ENCODE measurements at regions not wholly inside any gene's neighbourhood (a gene's known extent, or its start where the extent isn't known, plus 50 kb on each side); places are given as distances from the start of the nearest gene placed in this dataset.

GRCh38 chr5:167280111-167280510 is 1011.3 kb upstream of the WWC1 start:
- Histone ChIP-seq H4K20me1 (ENCODE audit: control insufficient read depth, insufficient read depth) (no peaks in the 10 kb centered on the region), H3K4me1 (ENCODE audit: control insufficient read depth, insufficient read depth, low read length) (no peaks in the 10 kb centered on the region), H3K9ac (ENCODE audit: control insufficient read depth, insufficient read depth, low read length) (no peak overlapping the region), H3K27ac (ENCODE audit: control insufficient read depth, insufficient read depth) (no peak overlapping the region), H2AFZ (ENCODE audit: control insufficient read depth, low read depth, low read length) (no peak overlapping the region), H3K27me3 (replicated peaks in 1 of 2; ENCODE audit: control insufficient read depth in 2 of 2, insufficient read depth in 2 of 2, low read length in 1 of 2) (no peaks in the 10 kb centered on the region), H3K9me3 (replicated peaks; ENCODE audit: control insufficient read depth, insufficient read depth, low read length) (no peaks in the 10 kb centered on the region), H3K4me3 (no peak overlapping the region), H3K36me3 (ENCODE audit: control insufficient read depth in 2 of 2, insufficient read depth in 2 of 2, low read length in 1 of 2) (no peaks in the 10 kb centered on the region), H3K4me2 (ENCODE audit: control insufficient read depth, insufficient read depth) (no peak overlapping the region), H3K79me2 (ENCODE audit: control insufficient read depth, insufficient read depth, low read length) (no peaks in the 10 kb centered on the region)
- DNase-seq (ENCODE audit: low read depth, low spot score) (no peak), ATAC-seq (no peak), FAIRE-seq (no peak)
- intact Hi-C loops (cut with micrococcal nuclease; ENCODE audit: unreplicated experiment) (no loop called here), in situ Hi-C loops (cut with MboI) (no loop called here)
- WGBS (ENCODE audit: insufficient coverage, insufficient replicate concordance, low lambda C conversion rate, missing lambda C conversion rate): 14% methylated on average over 3 of the region's 3 CpGs
- TF ChIP-seq KAT2A (conservative IDR thresholded peaks at IDR 0.05; ENCODE audit: control insufficient read depth, low read depth, low read length): no peak
- TF ChIP-seq MYC (IDR thresholded peaks at IDR 0.05; ENCODE audit: insufficient read depth, insufficient read length, insufficient replicate concordance, low read length, severe bottlenecking): no peak
- TF ChIP-seq ASH2L (IDR thresholded peaks at IDR 0.05; ENCODE audit: borderline replicate concordance, low read depth): no peak
- TF ChIP-seq ZSCAN29 (IDR thresholded peaks at IDR 0.05): no peak
- TF ChIP-seq, protein P1, sequence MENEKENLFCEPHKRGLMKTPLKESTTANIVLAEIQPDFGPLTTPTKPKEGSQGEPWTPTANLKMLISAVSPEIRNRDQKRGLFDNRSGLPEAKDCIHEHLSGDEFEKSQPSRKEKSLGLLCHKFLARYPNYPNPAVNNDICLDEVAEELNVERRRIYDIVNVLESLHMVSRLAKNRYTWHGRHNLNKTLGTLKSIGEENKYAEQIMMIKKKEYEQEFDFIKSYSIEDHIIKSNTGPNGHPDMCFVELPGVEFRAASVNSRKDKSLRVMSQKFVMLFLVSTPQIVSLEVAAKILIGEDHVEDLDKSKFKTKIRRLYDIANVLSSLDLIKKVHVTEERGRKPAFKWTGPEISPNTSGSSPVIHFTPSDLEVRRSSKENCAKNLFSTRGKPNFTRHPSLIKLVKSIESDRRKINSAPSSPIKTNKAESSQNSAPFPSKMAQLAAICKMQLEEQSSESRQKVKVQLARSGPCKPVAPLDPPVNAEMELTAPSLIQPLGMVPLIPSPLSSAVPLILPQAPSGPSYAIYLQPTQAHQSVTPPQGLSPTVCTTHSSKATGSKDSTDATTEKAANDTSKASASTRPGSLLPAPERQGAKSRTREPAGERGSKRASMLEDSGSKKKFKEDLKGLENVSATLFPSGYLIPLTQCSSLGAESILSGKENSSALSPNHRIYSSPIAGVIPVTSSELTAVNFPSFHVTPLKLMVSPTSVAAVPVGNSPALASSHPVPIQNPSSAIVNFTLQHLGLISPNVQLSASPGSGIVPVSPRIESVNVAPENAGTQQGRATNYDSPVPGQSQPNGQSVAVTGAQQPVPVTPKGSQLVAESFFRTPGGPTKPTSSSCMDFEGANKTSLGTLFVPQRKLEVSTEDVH (IDR thresholded peaks at IDR 0.05; ENCODE audit: low read depth, partially characterized antibody): no peak
- no peak for TF ChIP-seq SMAD1 (IDR thresholded peaks at IDR 0.05; ENCODE audit: low read depth, partially characterized antibody)
- no peak for TF ChIP-seq SMC3 (IDR thresholded peaks at IDR 0.05; ENCODE audit: borderline replicate concordance, low read length)
- TF ChIP-seq CHD2 (IDR thresholded peaks at IDR 0.05; ENCODE audit: borderline replicate concordance, low read depth, low read length): no peak
- no TSS peak for BruUV-seq (replicated peaks)
- ChIA-PET SMC1A (ENCODE audit: uncharacterized antibody, unreplicated experiment) (no interaction called here), CTCF (no interaction called here), POLR2A (no interaction called here), RAD21 (ENCODE audit: unreplicated experiment) (no interaction called here)

Measured in GM12878 (cell line).